PC-3 (cell line): ENCODE measurements at regions not wholly inside any gene's neighbourhood (a gene's known extent, or its start where the extent isn't known, plus 50 kb on each side); places are given as distances from the start of the nearest gene placed in this dataset.

Experiments used
- ATAC-seq: fragments of 200-7000 bp; cut with Tn5 transposase; 2 replicates; pipeline ENCODE4 v1.9.1; 2020; ENCODE audit warnings: mild to moderate bottlenecking, moderate library complexity
- BruUV-seq: library from RNA; stranded (reverse); fragments of 400-500 nt; replicated peaks from 2 replicates; lab custom pipeline; 2021; lab: Mats Ljungman, UMichigan
- CTCF ChIA-PET: fragments of 300-600 bp; sonication (Branson Sonifier 250); formaldehyde crosslinking; loops from one replicate; lab custom pipeline; 2022; ENCODE audit warnings: antibody characterized with exemption; lab: Charles Lee
- POLR2A ChIA-PET: fragments of 300-600 bp; sonication (Branson Sonifier 250); formaldehyde crosslinking; loops from one replicate; lab custom pipeline; 2022; ENCODE audit warnings: antibody characterized with exemption; ENCODE audit not compliant: unreplicated experiment; lab: Charles Lee
- DNase-seq: peaks from one replicate; pipeline ENCODE4 v3.0.0-alpha.2; 2015
- H2AFZ ChIP-seq: fragments of 300-600 bp; sonication (generic); 2 replicates; pipeline ENCODE4 v1.6.0; 2016; ENCODE audit warnings: antibody characterized with exemption, low read length
- H3F3A ChIP-seq: fragments of 300-600 bp; sonication (generic); one replicate; pipeline ENCODE4 v1.6.0; 2017; ENCODE audit warnings: antibody characterized with exemption, low read length, control low read depth, mild to moderate bottlenecking; ENCODE audit not compliant: unreplicated experiment
- H3K27ac ChIP-seq: fragments of 300-600 bp; sonication (generic); 2 replicates; pipeline ENCODE4 v1.5.1; 2016; ENCODE audit warnings: mild to moderate bottlenecking, low read length
- H3K27me3 ChIP-seq: fragments of 300-600 bp; sonication (generic); 2 replicates; pipeline ENCODE4 v1.6.1; 2016; ENCODE audit warnings: low read length, mixed read lengths
- H3K36me3 ChIP-seq: fragments of 300-600 bp; sonication (generic); 2 replicates; pipeline ENCODE4 v1.6.1; 2016; ENCODE audit warnings: low read depth, mixed run types, low read length, mixed read lengths
- H3K4me1 ChIP-seq: fragments of 300-600 bp; sonication (generic); 2 replicates; pipeline ENCODE4 v1.5.1; 2016; ENCODE audit warnings: low read length; ENCODE audit not compliant: insufficient read depth
- H3K4me2 ChIP-seq: fragments of 300-600 bp; sonication (generic); 2 replicates; pipeline ENCODE4 v1.6.0; 2016; ENCODE audit warnings: low read length
- H3K4me3 ChIP-seq: fragments of 300-600 bp; sonication (generic); 2 replicates; pipeline ENCODE4 v1.5.1; 2016; ENCODE audit warnings: mild to moderate bottlenecking, low read length, mixed read lengths
- H3K79me2 ChIP-seq: fragments of 300-600 bp; sonication (generic); 2 replicates; pipeline ENCODE4 v1.6.1; 2017; ENCODE audit warnings: low read length, mixed read lengths
- H3K9ac ChIP-seq: fragments of 300-600 bp; sonication (generic); 2 replicates; pipeline ENCODE4 v1.6.0; 2016; ENCODE audit warnings: mild to moderate bottlenecking, low read length
- H3K9me2 ChIP-seq: fragments of 300-600 bp; sonication (generic); replicated peaks from 2 replicates; pipeline ENCODE4 v1.6.1; 2016; ENCODE audit warnings: mixed run types, low read length, mixed read lengths
- H3K9me3 ChIP-seq: fragments of 300-600 bp; sonication (generic); 2 replicates; pipeline ENCODE4 v1.6.1; 2016; ENCODE audit warnings: low read length, mixed read lengths
- H4K20me1 ChIP-seq: fragments of 300-600 bp; sonication (generic); 2 replicates; pipeline ENCODE4 v1.6.1; 2016; ENCODE audit warnings: low read length, mixed read lengths
- CTCF ChIP-seq: fragments of 300-600 bp; sonication (generic); conservative IDR thresholded peaks from 2 replicates; pipeline ENCODE4 v1.5.1; 2017; ENCODE audit warnings: antibody characterized with exemption, low read depth, mild to moderate bottlenecking, low read length
- EZH2 ChIP-seq: fragments of 300-600 bp; sonication (generic); IDR thresholded peaks from one replicate; pipeline ENCODE4 v1.6.1; 2017; ENCODE audit warnings: antibody characterized with exemption, mild to moderate bottlenecking, low read length; ENCODE audit not compliant: unreplicated experiment
- EZH2phosphoT487 ChIP-seq: fragments of 300-600 bp; sonication (generic); IDR thresholded peaks from 2 replicates; pipeline ENCODE4 v1.6.1; 2018; ENCODE audit warnings: mild to moderate bottlenecking, antibody characterized with exemption, low read length, borderline replicate concordance
- intact Hi-C: fragments of 100-400 bp; cut with micrococcal nuclease; formaldehyde crosslinking; loops from 2 replicates; pipeline ENCODE4 v1.9.0; 2023

DNA sequence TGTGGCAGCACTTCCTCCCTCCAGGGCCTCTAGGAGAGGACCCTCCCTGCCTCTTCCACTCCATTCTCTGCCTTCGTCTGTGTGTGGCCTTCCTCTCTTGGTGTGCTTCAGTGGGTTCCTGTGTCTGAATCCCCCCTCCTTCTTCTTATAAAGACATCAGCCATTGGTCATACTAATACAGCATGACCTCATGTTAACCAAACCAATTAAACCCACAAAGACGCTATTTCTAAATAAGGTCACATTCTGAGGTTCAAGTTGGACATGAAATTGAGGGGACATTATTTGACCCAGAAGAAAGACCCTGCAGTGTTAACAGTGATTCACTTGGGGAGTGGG lies 398.6 kb downstream of the SHANK2 start:
- intact Hi-C loops, result no loop called here
- TF ChIP-seq EZH2, result no peak
- no peak for TF ChIP-seq EZH2phosphoT487
- TF ChIP-seq CTCF, result no peak
- Histone ChIP-seq H2AFZ (no peak overlapping the region), H3K79me2 (no peaks in the 10 kb centered on the region), H3F3A (no peaks in the 10 kb centered on the region), H3K9me3 (no peaks in the 10 kb centered on the region), H3K4me3 (no peak overlapping the region), H3K36me3 (no peaks in the 10 kb centered on the region), H3K4me2 (no peak overlapping the region), H3K27ac (no peak overlapping the region), H3K9ac (no peak overlapping the region), H4K20me1 (no peaks in the 10 kb centered on the region), H3K4me1 (no peaks in the 10 kb centered on the region), H3K27me3 (no peaks in the 10 kb centered on the region), H3K9me2 (no peaks in the 10 kb centered on the region)
- BruUV-seq, result no TSS peak
- POLR2A ChIA-PET, result no interaction called here
- ATAC-seq (no peak), DNase-seq (no peak)
- CTCF ChIA-PET, result no interaction called here

- H3F3A ChIP-seq, result no peaks in the 10 kb centered on the region
- TF ChIP-seq EZH2, result no peak
- no peak for TF ChIP-seq CTCF
- no peak for TF ChIP-seq EZH2phosphoT487
- H3K27ac ChIP-seq, result no peak overlapping the region
- ChIA-PET POLR2A (no interaction called here), CTCF (no interaction called here)
- H2AFZ ChIP-seq, result no peak overlapping the region
- H3K9ac ChIP-seq, result no peak overlapping the region
- intact Hi-C loops, result no loop called here
- no peaks in the 10 kb centered on the region for H3K27me3 ChIP-seq
- H3K36me3 ChIP-seq, result no peaks in the 10 kb centered on the region
- H3K9me2 ChIP-seq, result no peaks in the 10 kb centered on the region
- H3K4me2 ChIP-seq, result no peak overlapping the region
- ATAC-seq, result no peak
- no peaks in the 10 kb centered on the region for H4K20me1 ChIP-seq
- H3K4me1 ChIP-seq, result no peaks in the 10 kb centered on the region
- no peaks in the 10 kb centered on the region for H3K79me2 ChIP-seq
- no peak for DNase-seq
- H3K9me3 ChIP-seq, result no peaks in the 10 kb centered on the region
- no TSS peak for BruUV-seq
- no peak overlapping the region for H3K4me3 ChIP-seq
Observed at GRCh38 chr11:70854201-70854600, 398.2 kb downstream of the SHANK2 start.

- CTCF ChIA-PET, result no interaction called here
- BruUV-seq, result no TSS peak
- H3K36me3 ChIP-seq, result no peaks in the 10 kb centered on the region
- no peaks in the 10 kb centered on the region for H4K20me1 ChIP-seq
- intact Hi-C loops, result no loop called here
- H3K4me1 ChIP-seq, result no peaks in the 10 kb centered on the region
- H3K9me2 ChIP-seq, result no peaks in the 10 kb centered on the region
- DNase-seq, result no peak
- H3K9me3 ChIP-seq, result no peaks in the 10 kb centered on the region
- no peak overlapping the region for H3K4me3 ChIP-seq
- H3K27ac ChIP-seq, result no peak overlapping the region
- no peak overlapping the region for H3K9ac ChIP-seq
- H3K4me2 ChIP-seq, result no peak overlapping the region
- no peaks in the 10 kb centered on the region for H3K79me2 ChIP-seq
- H2AFZ ChIP-seq, result no peak overlapping the region
- POLR2A ChIA-PET, result no interaction called here
- H3F3A ChIP-seq, result no peaks in the 10 kb centered on the region
- no peaks in the 10 kb centered on the region for H3K27me3 ChIP-seq
- no peak for ATAC-seq
- TF ChIP-seq EZH2 (no peak), CTCF (no peak), EZH2phosphoT487 (no peak)
Observed at GRCh38 chr11:70854901-70855556, 397.3 kb downstream of the SHANK2 start.
